H1 (cell line): ENCODE measurements at regions not wholly inside any gene's neighbourhood (a gene's known extent, or its start where the extent isn't known, plus 50 kb on each side); places are given as distances from the start of the nearest gene placed in this dataset.

Experiments
- CTCF ChIA-PET: fragments of 300-600 bp; sonication (Branson Sonifier 250); formaldehyde crosslinking; loops from one replicate; lab custom pipeline; 2021; ENCODE audit not compliant: partially characterized antibody; lab: Charles Lee
- POLR2A ChIA-PET: fragments of 300-600 bp; sonication (Branson Sonifier 250); formaldehyde crosslinking; loops from one replicate; lab custom pipeline; 2021; ENCODE audit warnings: inconsistent platforms; ENCODE audit not compliant: partially characterized antibody; lab: Charles Lee
- DNase-seq, 2 experiments: peaks; one replicate each; pipeline versions ENCODE4 v3.0.0 to v3.0.0-alpha.2; 2010 to 2022; ENCODE audit warnings: low spot score in 2 of 2, low read depth in 1 of 2, mixed read lengths in 1 of 2
- FAIRE-seq: peaks from 2 replicates; lab custom pipeline; 2011; peaks lifted over from hg19 to GRCh38; lab: Jason Lieb, UNC
- H2AFZ ChIP-seq: 2 replicates; pipeline ENCODE4 v1.8.1; 2012; ENCODE audit warnings: low read length, inconsistent platforms
- H2AK5ac ChIP-seq: 2 replicates; pipeline ENCODE4 v1.6.1; 2013; ENCODE audit warnings: low read depth, low read length
- H2BK120ac ChIP-seq: replicated peaks from 2 replicates; pipeline ENCODE3; 2013; ENCODE audit warnings: low read depth, low read length, inconsistent platforms
- H2BK12ac ChIP-seq: 2 replicates; pipeline ENCODE4 v1.6.1; 2013; ENCODE audit warnings: low read depth, low read length
- H2BK15ac ChIP-seq: 2 replicates; pipeline ENCODE4 v1.6.1; 2013; ENCODE audit warnings: low read length
- H2BK20ac ChIP-seq: 2 replicates; pipeline ENCODE4 v1.6.1; 2013; ENCODE audit warnings: low read length
- H2BK5ac ChIP-seq: 2 replicates; pipeline ENCODE4 v1.6.1; 2013; ENCODE audit warnings: low read depth, low read length
- H3K14ac ChIP-seq: 2 replicates; pipeline ENCODE4 v1.6.1; 2013; ENCODE audit warnings: inconsistent platforms; ENCODE audit not compliant: insufficient read length
- H3K18ac ChIP-seq: 2 replicates; pipeline ENCODE4 v1.6.1; 2013; ENCODE audit warnings: low read length; ENCODE audit errors: extremely low read depth
- H3K23ac ChIP-seq: 2 replicates; pipeline ENCODE4 v1.6.1; 2013; ENCODE audit warnings: inconsistent platforms; ENCODE audit not compliant: insufficient read length
- H3K23me2 ChIP-seq: 2 replicates; pipeline ENCODE4 v1.6.1; 2013; ENCODE audit warnings: low read depth, low read length
- H3K27ac ChIP-seq: 2 replicates; pipeline ENCODE4 v1.6.1; 2011; ENCODE audit warnings: low read depth, low read length, inconsistent platforms
- H3K27me3 ChIP-seq, 4 experiments: replicated peaks in 1 of 4; 1 replicate in 1 of 4; 2 replicates in 3 of 4; pipeline versions ENCODE4 v1.6.1 to v1.8.1; 2011 to 2013; ENCODE audit warnings: low read length in 3 of 4, mild to moderate bottlenecking in 3 of 4, inconsistent platforms in 2 of 4, mixed read lengths in 2 of 4, moderate library complexity in 1 of 4; ENCODE audit not compliant: control insufficient read depth in 3 of 4, insufficient read depth in 3 of 4; ENCODE audit errors: extremely low read depth in 1 of 4
- H3K36me3 ChIP-seq, 4 experiments: 2 replicates each; pipeline versions ENCODE4 v1.6.1 to v1.8.1; 2011 to 2013; ENCODE audit warnings: mild to moderate bottlenecking in 4 of 4, low read length in 3 of 4, moderate library complexity in 2 of 4, control low read depth in 1 of 4, inconsistent platforms in 1 of 4; ENCODE audit not compliant: insufficient read depth in 4 of 4, control insufficient read depth in 2 of 4
- H3K4ac ChIP-seq: replicated peaks from 2 replicates; pipeline ENCODE3; 2013; ENCODE audit warnings: low read length, low read depth, mixed read lengths, inconsistent platforms; ENCODE audit not compliant: insufficient read length
- H3K4me1 ChIP-seq, 4 experiments: replicated peaks in 1 of 4; 1 replicate in 1 of 4; 2 replicates in 3 of 4; pipeline versions ENCODE4 v1.6.1 to v1.8.1; 2011 to 2013; ENCODE audit warnings: low read length in 3 of 4, inconsistent platforms in 2 of 4, mixed read lengths in 1 of 4; ENCODE audit not compliant: insufficient read depth in 4 of 4, control insufficient read depth in 3 of 4
- H3K4me2 ChIP-seq, 2 experiments: 2 replicates each; pipeline versions ENCODE4 v1.6.1 to v1.8.1; 2011 to 2013; ENCODE audit warnings: low read depth in 2 of 2, low read length in 2 of 2, control low read depth in 1 of 2, inconsistent platforms in 1 of 2, mild to moderate bottlenecking in 1 of 2; ENCODE audit not compliant: insufficient read depth in 1 of 2
- H3K4me3 ChIP-seq, 4 experiments: fragments of 200-600, 300-600 bp in 1 of 4; sonication (generic), shearing (Covaris generic), sonication (Bioruptor Twin) in 1 of 4; 2 replicates each; pipeline versions ENCODE4 v1.5.1 to v1.8.1; 2011 to 2016; ENCODE audit warnings: low read length in 4 of 4, low read depth in 3 of 4, control low read depth in 2 of 4, inconsistent platforms in 2 of 4, mild to moderate bottlenecking in 2 of 4, mixed read lengths in 1 of 4, moderate library complexity in 1 of 4; ENCODE audit not compliant: insufficient read depth in 2 of 4; ENCODE audit errors: extremely low read depth in 1 of 4
- H3K56ac ChIP-seq: replicated peaks from 2 replicates; pipeline ENCODE3; 2013; ENCODE audit warnings: low read depth, mild to moderate bottlenecking, mixed read lengths, low read length, inconsistent platforms; ENCODE audit not compliant: insufficient read length
- H3K79me1 ChIP-seq: 2 replicates; pipeline ENCODE4 v1.6.1; 2013; ENCODE audit warnings: low read depth, low read length, control low read depth
- H3K79me2 ChIP-seq, 2 experiments: 2 replicates each; pipeline versions ENCODE4 v1.6.1 to v1.8.1; 2012 to 2013; ENCODE audit warnings: low read length in 2 of 2, mild to moderate bottlenecking in 2 of 2, inconsistent platforms in 1 of 2; ENCODE audit not compliant: insufficient read depth in 2 of 2, control insufficient read depth in 1 of 2
- H3K9ac ChIP-seq, 4 experiments: replicated peaks in 1 of 4; 1 replicate in 1 of 4; 2 replicates in 3 of 4; pipeline versions ENCODE4 v1.6.1 to v1.8.1; 2011 to 2013; ENCODE audit warnings: low read depth in 3 of 4, low read length in 3 of 4, control low read depth in 2 of 4, mild to moderate bottlenecking in 2 of 4, moderate library complexity in 2 of 4, inconsistent platforms in 1 of 4; ENCODE audit errors: extremely low read depth in 1 of 4
- H3K9me3 ChIP-seq, 2 experiments: 2 replicates each; pipeline versions ENCODE4 v1.6.1 to v1.8.1; 2012 to 2013; ENCODE audit warnings: mild to moderate bottlenecking in 2 of 2, moderate library complexity in 2 of 2, control low read depth in 1 of 2, inconsistent platforms in 1 of 2, low read depth in 1 of 2, low read length in 1 of 2, mixed read lengths in 1 of 2; ENCODE audit not compliant: insufficient read depth in 2 of 2
- H4K20me1 ChIP-seq, 2 experiments: replicated peaks in 1 of 2; 2 replicates each; pipeline versions ENCODE3 to v1.8.1; 2011 to 2013; ENCODE audit warnings: inconsistent platforms in 2 of 2, low read length in 2 of 2, mild to moderate bottlenecking in 1 of 2; ENCODE audit not compliant: insufficient read depth in 2 of 2, control insufficient read depth in 1 of 2
- H4K5ac ChIP-seq: 2 replicates; pipeline ENCODE4 v1.6.1; 2013; ENCODE audit warnings: low read length, low read depth, mixed read lengths, inconsistent platforms; ENCODE audit not compliant: insufficient read length
- H4K8ac ChIP-seq: 2 replicates; pipeline ENCODE4 v1.8.0; 2013; ENCODE audit warnings: mild to moderate bottlenecking, moderate library complexity, low read length, inconsistent platforms; ENCODE audit not compliant: insufficient read depth; ENCODE audit errors: extremely low read depth
- H4K91ac ChIP-seq: replicated peaks from 2 replicates; pipeline ENCODE3; 2013; ENCODE audit warnings: low read length, mixed read lengths, inconsistent platforms; ENCODE audit not compliant: insufficient read length
- CBX5 ChIP-seq: fragments of 300-800, 300-1000 bp; sonication (generic); IDR thresholded peaks from 2 replicates; pipeline ENCODE4 v1.7.1; 2016; ENCODE audit warnings: antibody characterized with exemption, low read length, low read depth
- CEBPB ChIP-seq: IDR thresholded peaks from 2 replicates; pipeline ENCODE4 v1.6.1; 2012; ENCODE audit warnings: low read depth, low read length
- CHD2 ChIP-seq: IDR thresholded peaks from 2 replicates; pipeline ENCODE4 v1.6.1; 2012; ENCODE audit warnings: low read length, improper control_type of control experiment
- CREB1 ChIP-seq: IDR thresholded peaks from 2 replicates; pipeline ENCODE4 v1.6.1; 2012; ENCODE audit warnings: inconsistent platforms
- EZH2 ChIP-seq: fragments of 200-600 bp; sonication (generic); IDR thresholded peaks from 2 replicates; pipeline ENCODE4 v1.7.1; 2012; ENCODE audit warnings: low read depth, mild to moderate bottlenecking, moderate library complexity, low read length, inconsistent platforms; ENCODE audit not compliant: severe bottlenecking
- MAFK ChIP-seq: IDR thresholded peaks from 2 replicates; pipeline ENCODE4 v1.6.1; 2012; ENCODE audit warnings: low read depth, mild to moderate bottlenecking, improper control_type of control experiment, low read length
- PHF8 ChIP-seq: fragments of 200-600 bp; sonication (generic); conservative IDR thresholded peaks from 2 replicates; pipeline ENCODE4 v1.7.1; 2012; ENCODE audit warnings: low read depth, mild to moderate bottlenecking, inconsistent platforms, low read length, moderate library complexity
- SP1 ChIP-seq: IDR thresholded peaks from 2 replicates; pipeline ENCODE4 v1.6.1; 2011; ENCODE audit warnings: low read depth, low read length
- SP4 ChIP-seq: IDR thresholded peaks from 2 replicates; pipeline ENCODE4 v1.6.1; 2012; ENCODE audit warnings: low read length, inconsistent platforms
- SRF ChIP-seq: IDR thresholded peaks from 2 replicates; pipeline ENCODE4 v1.6.1; 2011; ENCODE audit warnings: mild to moderate bottlenecking, low read depth, low read length, moderate library complexity
- SUZ12 ChIP-seq: fragments of 200-600 bp; sonication (generic); IDR thresholded peaks from 2 replicates; pipeline ENCODE4 v1.6.1; 2012; ENCODE audit warnings: mild to moderate bottlenecking, inconsistent platforms, low read length, moderate library complexity, mixed read lengths
- TAF1 ChIP-seq: IDR thresholded peaks from 2 replicates; pipeline ENCODE4 v1.6.1; 2011; ENCODE audit warnings: mild to moderate bottlenecking, low read depth, low read length
- TBP ChIP-seq: IDR thresholded peaks from 2 replicates; pipeline ENCODE4 v1.6.1; 2011; ENCODE audit warnings: low read depth, low read length, improper control_type of control experiment
- TCF12 ChIP-seq: IDR thresholded peaks from 2 replicates; pipeline ENCODE4 v1.6.1; 2011; ENCODE audit warnings: low read depth, mild to moderate bottlenecking, low read length
- ZNF274 ChIP-seq: IDR thresholded peaks from 2 replicates; pipeline ENCODE4 v1.7.0; 2012; ENCODE audit warnings: low read length, borderline replicate concordance; ENCODE audit errors: extremely low read depth
- WGBS, 2 experiments: shearing (Covaris generic) in 1 of 2; methylation state at CpG; one replicate each; pipeline versions ENCODE4 v1.1.6 to v1.1.7; 2013 to 2015; ENCODE audit warnings: low lambda C conversion rate in 2 of 2, mixed read lengths in 2 of 2, inconsistent platforms in 1 of 2, low coverage in 1 of 2, missing lambda C conversion rate in 1 of 2; ENCODE audit not compliant: insufficient replicate concordance in 2 of 2, insufficient coverage in 1 of 2, insufficient read length in 1 of 2; ENCODE audit errors: extremely low coverage in 1 of 2, missing lambda C conversion rate in 1 of 2; 5-methylcytosine and 5-hydroxymethylcytosine counted together
- TF ChIP-seq, protein P1 (sequence below): IDR thresholded peaks from 2 replicates; pipeline ENCODE4 v1.6.1; 2012; ENCODE audit warnings: inconsistent platforms

DNA sequence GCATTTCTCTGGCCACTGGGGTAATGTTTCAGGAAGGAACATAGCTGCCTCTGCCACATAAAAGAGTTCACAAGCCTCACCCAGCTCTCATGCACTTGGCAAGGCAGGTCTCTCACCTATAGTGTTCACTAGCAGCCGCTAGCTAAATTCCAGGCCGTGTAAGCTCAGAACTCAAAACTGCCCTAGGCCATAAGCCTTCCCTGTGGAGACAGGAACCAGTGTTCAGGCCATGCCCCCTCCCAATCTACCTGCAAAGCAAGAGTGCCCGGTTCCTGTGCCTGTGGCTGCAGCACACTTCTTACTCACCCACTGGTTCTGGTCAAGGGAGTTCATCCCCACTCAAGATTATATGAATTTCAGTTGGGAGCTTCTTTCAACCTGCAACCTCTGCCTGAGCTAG, 60.7 kb upstream of the ZNF169 start:
- Histone ChIP-seq H3K23ac (no peak overlapping the region), H4K8ac (no peak overlapping the region; the same call in 1 of the 2 replicates), H4K20me1 (no peaks in the 10 kb centered on the region), H3K79me1 (no peaks in the 10 kb centered on the region), H3K4me1 (no peaks in the 10 kb centered on the region), H3K36me3 (no peaks in the 10 kb centered on the region), H3K27me3 (no peaks in the 10 kb centered on the region), H2AK5ac (no peak overlapping the region), H3K79me2 (no peaks in the 10 kb centered on the region), H3K4me3 (no peak overlapping the region), H2BK12ac (no peak overlapping the region), H4K91ac (no peak overlapping the region), H4K5ac (no peak overlapping the region), H3K4ac (no peak overlapping the region), H3K56ac (no peak overlapping the region), H3K9me3 (peaks cover 0 to 8% of the 10 kb centered on the region in 2 experiments; a peak in 1 of 4 replicates), H2BK120ac (no peak overlapping the region), H3K23me2 (no peaks in the 10 kb centered on the region), H3K9ac (no peak overlapping the region), H3K4me2 (no peak overlapping the region), H2BK20ac (no peak overlapping the region), H3K27ac (no peak overlapping the region), H2BK5ac (no peak overlapping the region), H3K14ac (no peak overlapping the region), H2AFZ (no peak overlapping the region), H3K18ac (no peak overlapping the region), H2BK15ac (no peak overlapping the region)
- DNase-seq (no peak), FAIRE-seq (no peak)
- 100% methylated on average over 3 of the region's 3 CpGs; no CpG with 5 or more reads in 1 of the 2 experiments for WGBS, 2 experiments
- CTCF ChIA-PET: interaction anchor here (1.1 to 1.7 kb wide), 4 partner anchors 8 to 133 kb away, joined by 3 to 4 read pairs (median 4); no protein-coding TSS in a partner anchor
- POLR2A ChIA-PET: interaction anchor here (2.1 to 4.0 kb wide), 2 partner anchors 16 to 25 kb away, joined by 8 to 18 read pairs; no protein-coding TSS in a partner anchor
- TF ChIP-seq ZNF274: no peak
- TF ChIP-seq MAFK: no peak
- TF ChIP-seq TBP: no peak
- TF ChIP-seq, protein P1, sequence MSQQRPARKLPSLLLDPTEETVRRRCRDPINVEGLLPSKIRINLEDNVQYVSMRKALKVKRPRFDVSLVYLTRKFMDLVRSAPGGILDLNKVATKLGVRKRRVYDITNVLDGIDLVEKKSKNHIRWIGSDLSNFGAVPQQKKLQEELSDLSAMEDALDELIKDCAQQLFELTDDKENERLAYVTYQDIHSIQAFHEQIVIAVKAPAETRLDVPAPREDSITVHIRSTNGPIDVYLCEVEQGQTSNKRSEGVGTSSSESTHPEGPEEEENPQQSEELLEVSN: no peak
- no peak for TF ChIP-seq SP1
- no peak for TF ChIP-seq CREB1
- no peak for TF ChIP-seq PHF8
- TF ChIP-seq TCF12: no peak
- no peak for TF ChIP-seq CHD2
- TF ChIP-seq TAF1: no peak
- TF ChIP-seq SP4: no peak
- TF ChIP-seq SRF: no peak
- no peak for TF ChIP-seq EZH2
- no peak for TF ChIP-seq CEBPB
- no peak for TF ChIP-seq CBX5
- TF ChIP-seq SUZ12: no peak
